PFSK-1 (cell line): ENCODE measurements at regions not wholly inside any gene's neighbourhood (a gene's known extent, or its start where the extent isn't known, plus 50 kb on each side); places are given as distances from the start of the nearest gene placed in this dataset.

Experiments used
- FOXP2 ChIP-seq: optimal IDR thresholded peaks from 2 replicates; pipeline ENCODE3; 2011; ENCODE audit warnings: borderline replicate concordance, control low read depth, inconsistent platforms; ENCODE audit not compliant: insufficient read depth; ENCODE audit errors: extremely low read length, extremely low read depth
- POLR2AphosphoS5 ChIP-seq: IDR thresholded peaks from 2 replicates; pipeline ENCODE4 v1.6.1; 2012; ENCODE audit warnings: low read depth, mild to moderate bottlenecking, control low read depth, low read length, moderate library complexity
- SIN3A ChIP-seq: IDR thresholded peaks from 2 replicates; pipeline ENCODE4 v1.6.1; 2012; ENCODE audit warnings: mild to moderate bottlenecking, low read length, moderate library complexity, borderline replicate concordance; ENCODE audit not compliant: insufficient read depth
- TAF1 ChIP-seq: IDR thresholded peaks from 2 replicates; pipeline ENCODE4 v1.6.1; 2012; ENCODE audit warnings: low read length, control low read depth, borderline replicate concordance; ENCODE audit not compliant: insufficient read depth
- TF ChIP-seq, protein P1 (sequence below), 2 experiments: IDR thresholded peaks; 2 replicates each; pipeline versions ENCODE4 v1.6.1 to v1.8.0; 2011 to 2012; ENCODE audit warnings: low read depth in 2 of 2, low read length in 2 of 2, control low read depth in 1 of 2, inconsistent platforms in 1 of 2, mild to moderate bottlenecking in 1 of 2, moderate library complexity in 1 of 2; ENCODE audit not compliant: insufficient read depth in 1 of 2

DNA sequence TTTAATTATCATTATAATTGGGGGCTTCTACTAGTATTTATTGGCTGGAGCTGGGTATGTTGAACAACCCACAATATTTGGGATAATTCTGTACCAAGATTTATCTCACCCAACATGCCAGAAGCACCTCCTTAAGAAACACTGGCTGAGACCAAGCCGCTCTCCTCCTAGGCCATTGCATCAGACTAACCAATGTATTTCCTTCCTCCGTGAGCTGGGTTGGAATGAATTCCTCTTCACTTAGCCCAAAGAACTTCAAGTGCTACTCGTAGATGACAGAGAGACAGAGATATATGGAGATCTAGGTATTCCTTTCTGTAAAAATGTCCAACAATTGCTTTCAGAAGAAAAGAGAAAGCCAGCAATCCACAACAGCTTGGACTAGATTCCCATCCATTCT, 87.2 kb upstream of the ETS2 start:
- TF ChIP-seq FOXP2 (no peak), TAF1 (no peak), POLR2AphosphoS5 (no peak), SIN3A (no peak)
- TF ChIP-seq, protein P1, sequence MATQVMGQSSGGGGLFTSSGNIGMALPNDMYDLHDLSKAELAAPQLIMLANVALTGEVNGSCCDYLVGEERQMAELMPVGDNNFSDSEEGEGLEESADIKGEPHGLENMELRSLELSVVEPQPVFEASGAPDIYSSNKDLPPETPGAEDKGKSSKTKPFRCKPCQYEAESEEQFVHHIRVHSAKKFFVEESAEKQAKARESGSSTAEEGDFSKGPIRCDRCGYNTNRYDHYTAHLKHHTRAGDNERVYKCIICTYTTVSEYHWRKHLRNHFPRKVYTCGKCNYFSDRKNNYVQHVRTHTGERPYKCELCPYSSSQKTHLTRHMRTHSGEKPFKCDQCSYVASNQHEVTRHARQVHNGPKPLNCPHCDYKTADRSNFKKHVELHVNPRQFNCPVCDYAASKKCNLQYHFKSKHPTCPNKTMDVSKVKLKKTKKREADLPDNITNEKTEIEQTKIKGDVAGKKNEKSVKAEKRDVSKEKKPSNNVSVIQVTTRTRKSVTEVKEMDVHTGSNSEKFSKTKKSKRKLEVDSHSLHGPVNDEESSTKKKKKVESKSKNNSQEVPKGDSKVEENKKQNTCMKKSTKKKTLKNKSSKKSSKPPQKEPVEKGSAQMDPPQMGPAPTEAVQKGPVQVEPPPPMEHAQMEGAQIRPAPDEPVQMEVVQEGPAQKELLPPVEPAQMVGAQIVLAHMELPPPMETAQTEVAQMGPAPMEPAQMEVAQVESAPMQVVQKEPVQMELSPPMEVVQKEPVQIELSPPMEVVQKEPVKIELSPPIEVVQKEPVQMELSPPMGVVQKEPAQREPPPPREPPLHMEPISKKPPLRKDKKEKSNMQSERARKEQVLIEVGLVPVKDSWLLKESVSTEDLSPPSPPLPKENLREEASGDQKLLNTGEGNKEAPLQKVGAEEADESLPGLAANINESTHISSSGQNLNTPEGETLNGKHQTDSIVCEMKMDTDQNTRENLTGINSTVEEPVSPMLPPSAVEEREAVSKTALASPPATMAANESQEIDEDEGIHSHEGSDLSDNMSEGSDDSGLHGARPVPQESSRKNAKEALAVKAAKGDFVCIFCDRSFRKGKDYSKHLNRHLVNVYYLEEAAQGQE (IDR thresholded peaks at IDR 0.05; ENCODE audit: insufficient read depth in 1 of 2, low read depth in 2 of 2, low read length in 2 of 2), result no peak

DNA sequence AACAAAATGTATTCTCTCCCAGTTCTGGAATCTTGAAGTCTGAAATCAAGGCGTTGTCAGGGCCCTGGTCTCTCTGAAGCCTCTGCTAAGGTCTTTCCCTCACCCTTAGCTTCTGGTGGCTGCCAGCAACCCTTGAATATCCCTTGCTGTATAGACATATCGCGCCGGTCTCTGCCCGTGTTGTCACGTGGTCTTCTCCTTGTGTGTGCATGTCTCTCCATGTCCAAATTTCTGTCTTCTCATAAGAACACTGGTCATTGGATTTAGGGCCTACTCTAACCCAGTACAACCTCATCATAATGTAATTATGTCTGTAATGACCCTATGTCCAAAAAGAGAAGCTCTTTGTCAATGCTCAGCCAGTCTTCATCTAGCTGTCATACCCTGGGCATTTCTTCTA, 85.7 kb upstream of the ETS2 start:
- TF ChIP-seq, protein P1 (IDR thresholded peaks at IDR 0.05; ENCODE audit: insufficient read depth in 1 of 2, low read depth in 2 of 2, low read length in 2 of 2), result no peak
- TF ChIP-seq SIN3A (no peak), TAF1 (no peak), FOXP2 (no peak)

DNA sequence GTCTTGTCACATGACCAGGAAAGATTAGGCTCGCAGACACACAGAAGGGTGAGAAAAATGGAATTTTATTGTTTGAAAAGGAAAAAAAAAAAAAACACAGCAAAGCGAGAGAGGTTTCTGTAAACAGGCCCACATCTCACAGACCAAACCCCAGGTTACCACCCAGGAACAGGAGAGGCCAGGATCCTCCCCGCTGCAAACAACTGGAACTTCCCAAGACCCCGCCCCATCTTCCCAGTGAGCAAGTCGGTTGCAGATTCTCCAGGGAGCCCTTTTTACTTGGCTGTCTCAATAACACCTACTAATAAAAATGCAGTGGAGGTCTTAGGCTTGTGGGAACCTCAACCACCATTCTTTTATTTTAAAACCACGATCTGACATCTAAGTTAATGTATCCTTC, 84.7 kb upstream of the ETS2 start:
- no peak for TF ChIP-seq SIN3A
- no peak for TF ChIP-seq TAF1
- no peak for TF ChIP-seq POLR2AphosphoS5
- TF ChIP-seq FOXP2, result no peak
- TF ChIP-seq, protein P1 (IDR thresholded peaks at IDR 0.05; ENCODE audit: insufficient read depth in 1 of 2, low read depth in 2 of 2, low read length in 2 of 2), result no peak

DNA sequence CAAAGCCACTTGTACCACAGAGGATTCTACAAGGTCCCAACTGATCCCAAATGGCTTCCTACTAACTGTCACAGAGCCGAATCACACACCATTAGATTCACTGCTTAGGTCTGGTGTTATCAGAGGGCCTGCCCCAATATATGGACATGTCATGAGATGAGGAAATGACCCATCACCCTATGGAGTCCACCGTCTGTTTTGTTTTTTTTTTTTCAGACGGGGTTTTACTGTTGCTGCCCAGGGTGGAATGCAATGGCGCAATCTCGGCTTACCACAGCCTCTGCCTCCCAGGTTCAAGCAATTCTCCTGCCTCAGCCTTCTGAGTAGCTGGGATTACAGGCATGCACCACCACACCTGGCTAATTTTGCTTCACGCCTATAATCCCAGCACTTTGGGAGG, 83.8 kb upstream of the ETS2 start:
- TF ChIP-seq, protein P1 (IDR thresholded peaks at IDR 0.05; ENCODE audit: insufficient read depth in 1 of 2, low read depth in 2 of 2, low read length in 2 of 2), result no peak
- TF ChIP-seq POLR2AphosphoS5, result no peak
- no peak for TF ChIP-seq FOXP2
- TF ChIP-seq TAF1, result no peak
- TF ChIP-seq SIN3A, result no peak

DNA sequence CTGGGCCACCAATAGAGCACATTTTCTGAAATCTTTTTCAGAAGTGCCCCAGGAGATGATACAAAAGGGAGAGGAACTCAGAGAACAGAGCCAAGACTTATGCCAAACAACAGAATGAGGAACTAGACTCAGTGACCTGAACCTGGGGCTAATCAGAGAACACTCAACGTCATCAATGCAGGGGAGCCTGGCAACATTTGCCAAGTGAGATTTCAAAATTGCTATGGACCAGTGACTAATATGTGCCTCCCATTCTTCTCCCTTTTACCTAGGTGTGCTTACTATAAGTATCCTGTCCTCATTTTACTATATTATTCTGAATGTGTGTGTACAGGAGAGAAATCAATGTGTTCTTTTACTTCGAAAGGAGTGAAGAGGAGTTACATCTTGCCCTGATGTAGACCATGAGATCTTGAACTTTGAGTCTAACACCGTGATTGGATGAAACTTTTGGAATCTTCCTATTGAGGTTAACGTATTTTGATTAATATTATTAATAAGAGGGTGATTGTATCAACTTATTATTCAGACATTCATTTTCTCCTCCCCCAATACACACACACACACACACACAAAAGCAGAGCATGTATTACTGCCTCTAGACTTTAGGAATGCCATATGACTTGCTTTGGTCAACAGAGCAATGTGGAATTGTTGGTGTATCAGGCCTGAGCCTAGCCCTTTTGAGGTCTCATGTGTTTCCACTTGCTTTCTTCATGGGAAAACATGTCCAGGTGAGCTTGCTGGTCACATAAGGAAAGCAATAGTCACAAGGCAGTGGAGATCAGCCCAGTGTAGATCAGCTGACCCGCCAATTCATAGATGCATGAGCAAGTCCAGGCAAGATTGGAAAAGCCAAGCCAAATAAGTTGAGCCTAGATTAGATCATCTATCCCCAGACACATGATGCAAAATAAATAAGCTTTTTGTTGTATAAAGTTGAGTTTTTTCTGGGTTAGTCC, 80.3 kb upstream of the ETS2 start:
- no peak for TF ChIP-seq POLR2AphosphoS5
- TF ChIP-seq SIN3A, result no peak
- TF ChIP-seq FOXP2, result no peak
- no peak for TF ChIP-seq TAF1
- TF ChIP-seq, protein P1 (IDR thresholded peaks at IDR 0.05; ENCODE audit: insufficient read depth in 1 of 2, low read depth in 2 of 2, low read length in 2 of 2), result no peak
